A549 (cell line): ENCODE measurements at regions not wholly inside any gene's neighbourhood (a gene's known extent, or its start where the extent isn't known, plus 50 kb on each side); places are given as distances from the start of the nearest gene placed in this dataset.

ENCODE experiments used
- REST ChIP-seq: fragments of 200-600 bp; sonication (generic); IDR thresholded peaks from 2 replicates; pipeline ENCODE4 v1.6.1; 2016; ENCODE audit warnings: antibody characterized with exemption, mild to moderate bottlenecking, moderate library complexity
- RFX5 ChIP-seq: fragments of 450-650 bp; IDR thresholded peaks from 2 replicates; pipeline ENCODE4 v1.7.1; 2014; ENCODE audit warnings: antibody characterized with exemption, mild to moderate bottlenecking, moderate library complexity

GRCh38 chr2:217338306-217338916 lies 478.5 kb upstream of the TNP1 start:
- no peak for TF ChIP-seq REST
- no peak for TF ChIP-seq RFX5
